CD14-positive monocyte (primary cell): ENCODE measurements at regions not wholly inside any gene's neighbourhood (a gene's known extent, or its start where the extent isn't known, plus 50 kb on each side); places are given as distances from the start of the nearest gene placed in this dataset.

Source experiments
- DNase-seq, 3 donors: peaks; one replicate each; pipeline ENCODE4 v3.0.0-alpha.2; 2011 to 2022
- H2AFZ ChIP-seq: 2 replicates; pipeline ENCODE4 v1.6.0; 2012; ENCODE audit warnings: mild to moderate bottlenecking, low read depth, low read length, inconsistent platforms; ENCODE audit not compliant: insufficient read depth, poor library complexity, severe bottlenecking
- H3K27ac ChIP-seq, 2 donors: 1 replicate in 1 of 2; 2 replicates in 1 of 2; pipeline ENCODE4 v1.5.1; 2012 to 2013; ENCODE audit warnings: low read length in 2 of 2, control low read depth in 1 of 2, inconsistent platforms in 1 of 2, low read depth in 1 of 2, mild to moderate bottlenecking in 1 of 2
- H3K27me3 ChIP-seq, 2 donors: one replicate each; pipeline versions ENCODE4 v1.6.0 to v1.6.1; 2011 to 2013; ENCODE audit warnings: low read length in 2 of 2; ENCODE audit not compliant: control insufficient read depth in 2 of 2, insufficient read depth in 2 of 2
- H3K36me3 ChIP-seq, 2 donors: replicated peaks in 1 of 2; 1 replicate in 1 of 2; 2 replicates in 1 of 2; pipeline versions ENCODE4 v1.5.1 to v1.6.1; 2012 to 2013; ENCODE audit warnings: low read length in 2 of 2, control low read depth in 1 of 2, inconsistent platforms in 1 of 2, mild to moderate bottlenecking in 1 of 2; ENCODE audit not compliant: insufficient read depth in 2 of 2, control insufficient read depth in 1 of 2
- H3K4me1 ChIP-seq, 2 donors: 1 replicate in 1 of 2; 2 replicates in 1 of 2; pipeline versions ENCODE4 v1.5.1 to v1.6.1; 2012 to 2013; ENCODE audit warnings: low read length in 2 of 2, control low read depth in 1 of 2, inconsistent platforms in 1 of 2, mild to moderate bottlenecking in 1 of 2, moderate library complexity in 1 of 2; ENCODE audit not compliant: insufficient read depth in 2 of 2, control insufficient read depth in 1 of 2
- H3K4me2 ChIP-seq: replicated peaks from 2 replicates; pipeline ENCODE3; 2012; ENCODE audit warnings: low read length, moderate library complexity, mild to moderate bottlenecking; ENCODE audit not compliant: poor library complexity, severe bottlenecking; ENCODE audit errors: extremely low read depth
- H3K4me3 ChIP-seq, 3 experiments: fragments of 200-600 bp in 1 of 3; sonication (generic) in 1 of 3; replicated peaks in 1 of 3; 1 replicate in 2 of 3; 2 replicates in 1 of 3; pipeline ENCODE4 v1.5.1; 2011 to 2013; ENCODE audit warnings: low read length in 3 of 3, mild to moderate bottlenecking in 3 of 3, control low read depth in 2 of 3, low read depth in 2 of 3, inconsistent platforms in 1 of 3, moderate library complexity in 1 of 3
- H3K79me2 ChIP-seq: 2 replicates; pipeline ENCODE4 v1.6.0; 2012; ENCODE audit warnings: mild to moderate bottlenecking, control low read depth, inconsistent platforms, low read length, moderate library complexity; ENCODE audit not compliant: insufficient read depth
- H3K9ac ChIP-seq: 2 replicates; pipeline ENCODE4 v1.6.0; 2017; ENCODE audit warnings: low read length, mild to moderate bottlenecking; ENCODE audit not compliant: insufficient read depth, poor library complexity, severe bottlenecking
- H3K9me3 ChIP-seq, 2 donors: replicated peaks in 1 of 2; 1 replicate in 1 of 2; 2 replicates in 1 of 2; pipeline versions ENCODE4 v1.5.1 to v1.6.1; 2012 to 2013; ENCODE audit warnings: low read length in 2 of 2, control low read depth in 1 of 2; ENCODE audit not compliant: control insufficient read depth in 1 of 2, insufficient read depth in 1 of 2
- H4K20me1 ChIP-seq: 2 replicates; pipeline ENCODE4 v1.6.0; 2012; ENCODE audit warnings: mild to moderate bottlenecking, low read length, control low read depth, moderate library complexity; ENCODE audit not compliant: insufficient read depth
- H3K27ac Mint-ChIP-seq, 7 donors: one replicate each; pipeline ENCODE4 v1.8.0; 2020; ENCODE audit warnings: mild to moderate bottlenecking in 7 of 7, mixed read lengths in 7 of 7, moderate library complexity in 6 of 7, inconsistent platforms in 2 of 7
- H3K27me3 Mint-ChIP-seq, 3 donors: one replicate each; pipeline ENCODE4 v1.8.0; 2021 to 2022; ENCODE audit warnings: low read depth in 3 of 3, mild to moderate bottlenecking in 3 of 3, mixed read lengths in 3 of 3, moderate library complexity in 3 of 3, inconsistent platforms in 1 of 3
- H3K36me3 Mint-ChIP-seq, 2 donors: one replicate each; pipeline ENCODE4 v1.8.0; 2020; ENCODE audit warnings: mixed read lengths in 2 of 2, inconsistent platforms in 1 of 2, mild to moderate bottlenecking in 1 of 2
- H3K4me1 Mint-ChIP-seq: one replicate; pipeline ENCODE4 v1.8.0; 2020; ENCODE audit warnings: mild to moderate bottlenecking, mixed read lengths
- H3K4me3 Mint-ChIP-seq, 2 donors: one replicate each; pipeline ENCODE4 v1.8.0; 2020; ENCODE audit warnings: mild to moderate bottlenecking in 2 of 2, mixed read lengths in 2 of 2, moderate library complexity in 1 of 2
- H3K9me3 Mint-ChIP-seq, 7 donors: one replicate each; pipeline ENCODE4 v1.8.0; 2020 to 2022; ENCODE audit warnings: mixed read lengths in 7 of 7, mild to moderate bottlenecking in 6 of 7, moderate library complexity in 6 of 7, inconsistent platforms in 2 of 7
- WGBS: methylation state at CpG from one replicate; pipeline ENCODE4 v1.1.5; 2013; ENCODE audit warnings: missing lambda C conversion rate; ENCODE audit not compliant: insufficient coverage; 5-methylcytosine and 5-hydroxymethylcytosine counted together
- intact Hi-C, 2 donors: fragments of 100-400 bp; cut with micrococcal nuclease; formaldehyde crosslinking; loops; one replicate each; pipeline versions ENCODE4 v1.15.0 to v1.15.1; 2023
- TF ChIP-seq, protein P1 (sequence below): fragments of 200-600 bp; IDR thresholded peaks from one replicate; pipeline ENCODE4 v1.8.0; 2022; ENCODE audit warnings: antibody characterized with exemption, mild to moderate bottlenecking

DNA sequence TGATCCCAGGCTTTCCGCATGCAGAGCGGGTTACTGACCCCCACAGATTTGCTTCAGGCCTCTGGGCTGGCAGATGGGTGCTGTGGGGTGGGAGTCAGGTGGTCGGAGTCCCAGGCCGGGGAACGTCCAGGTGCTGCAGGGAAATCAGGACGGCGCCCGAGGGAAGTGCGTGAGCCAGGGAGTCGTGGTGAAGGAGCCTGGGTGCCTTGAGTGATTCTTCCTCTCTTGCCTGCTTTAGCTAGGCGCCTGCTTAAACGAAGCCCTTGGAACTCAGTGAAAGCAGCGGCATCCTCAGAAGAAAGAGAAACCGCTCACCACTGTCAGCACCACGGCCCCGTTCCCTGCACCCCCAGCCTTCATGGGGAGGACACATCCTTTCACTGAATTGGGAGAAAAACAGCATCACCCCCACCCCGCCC lies 455.6 kb downstream of the BRD1 start:
- Mint-ChIP-seq H3K4me3 (no peak overlapping the region), H3K27me3 (peaks cover 8 to 14% (median 12%) of the 10 kb centered on the region in 3 donors), H3K36me3 (no peaks in the 10 kb centered on the region), H3K27ac (no peak overlapping the region), H3K4me1 (peaks cover 4% of the 10 kb centered on the region), H3K9me3 (no peaks in the 10 kb centered on the region)
- H3K4me3 ChIP-seq = no peak overlapping the region
- H3K79me2 ChIP-seq = no peaks in the 10 kb centered on the region
- H3K4me1 ChIP-seq = no peaks in the 10 kb centered on the region
- 74% methylated on average over 12 of the region's 17 CpGs for WGBS
- no peak overlapping the region for H2AFZ ChIP-seq
- H4K20me1 ChIP-seq = no peaks in the 10 kb centered on the region
- H3K4me2 ChIP-seq = no peak overlapping the region
- H3K27ac ChIP-seq = no peak overlapping the region
- H3K36me3 ChIP-seq = no peaks in the 10 kb centered on the region
- no peaks in the 10 kb centered on the region for H3K9me3 ChIP-seq
- no peak for DNase-seq
- H3K27me3 ChIP-seq = no peaks in the 10 kb centered on the region
- no peak overlapping the region for H3K9ac ChIP-seq
- TF ChIP-seq, protein P1, sequence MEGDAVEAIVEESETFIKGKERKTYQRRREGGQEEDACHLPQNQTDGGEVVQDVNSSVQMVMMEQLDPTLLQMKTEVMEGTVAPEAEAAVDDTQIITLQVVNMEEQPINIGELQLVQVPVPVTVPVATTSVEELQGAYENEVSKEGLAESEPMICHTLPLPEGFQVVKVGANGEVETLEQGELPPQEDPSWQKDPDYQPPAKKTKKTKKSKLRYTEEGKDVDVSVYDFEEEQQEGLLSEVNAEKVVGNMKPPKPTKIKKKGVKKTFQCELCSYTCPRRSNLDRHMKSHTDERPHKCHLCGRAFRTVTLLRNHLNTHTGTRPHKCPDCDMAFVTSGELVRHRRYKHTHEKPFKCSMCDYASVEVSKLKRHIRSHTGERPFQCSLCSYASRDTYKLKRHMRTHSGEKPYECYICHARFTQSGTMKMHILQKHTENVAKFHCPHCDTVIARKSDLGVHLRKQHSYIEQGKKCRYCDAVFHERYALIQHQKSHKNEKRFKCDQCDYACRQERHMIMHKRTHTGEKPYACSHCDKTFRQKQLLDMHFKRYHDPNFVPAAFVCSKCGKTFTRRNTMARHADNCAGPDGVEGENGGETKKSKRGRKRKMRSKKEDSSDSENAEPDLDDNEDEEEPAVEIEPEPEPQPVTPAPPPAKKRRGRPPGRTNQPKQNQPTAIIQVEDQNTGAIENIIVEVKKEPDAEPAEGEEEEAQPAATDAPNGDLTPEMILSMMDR = no peak
- intact Hi-C loops = no loop called here

DNA sequence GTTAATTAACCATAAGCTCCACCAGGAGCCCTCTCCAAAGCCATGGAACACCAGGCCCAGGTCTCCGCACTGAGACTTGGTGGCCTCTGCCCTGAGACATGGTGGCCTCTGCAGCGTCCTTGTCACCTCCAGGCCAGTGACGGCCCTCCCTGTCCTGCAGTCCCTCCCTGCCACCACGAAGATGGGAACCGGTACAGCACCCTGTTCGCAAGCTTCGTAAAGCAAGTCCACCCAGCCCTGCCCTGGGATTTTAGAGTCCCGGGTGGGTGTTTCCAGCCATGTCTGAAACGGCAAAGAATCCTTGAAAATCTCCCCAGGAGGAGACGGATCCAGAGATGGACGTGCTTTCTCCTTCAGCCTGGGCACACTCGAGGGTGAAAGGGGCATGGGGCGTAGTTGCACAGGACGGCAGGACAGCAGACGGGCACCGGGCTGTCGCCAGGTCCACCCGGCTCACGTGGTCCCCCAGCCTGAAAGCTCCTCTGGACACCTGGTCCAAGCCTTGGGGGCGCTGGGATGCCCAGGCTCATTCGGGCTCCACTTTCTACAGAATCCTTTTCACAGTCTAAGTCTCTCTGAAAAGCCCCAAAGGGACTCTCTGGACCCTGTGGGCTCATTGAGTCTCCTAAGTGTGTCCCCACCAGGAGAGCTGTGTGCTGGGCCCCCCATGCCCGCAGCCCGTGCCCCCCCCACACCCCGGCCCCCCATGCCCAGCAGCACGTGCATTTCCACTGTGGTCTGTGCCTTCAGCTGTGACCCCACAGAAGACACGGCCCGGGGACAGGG lies 456.2 kb downstream of the BRD1 start:
- H3K4me1 Mint-ChIP-seq = peaks cover 4% of the 10 kb centered on the region
- no peak overlapping the region for H3K4me3 ChIP-seq
- no peaks in the 10 kb centered on the region for H3K36me3 Mint-ChIP-seq
- no peaks in the 10 kb centered on the region for H3K9me3 ChIP-seq
- H3K27me3 ChIP-seq = no peaks in the 10 kb centered on the region
- no peak overlapping the region for H3K9ac ChIP-seq
- no peak overlapping the region for H3K27ac ChIP-seq
- H3K36me3 ChIP-seq = no peaks in the 10 kb centered on the region
- no peaks in the 10 kb centered on the region for H3K4me1 ChIP-seq
- no peak overlapping the region for H2AFZ ChIP-seq
- DNase-seq = no peak
- H4K20me1 ChIP-seq = no peaks in the 10 kb centered on the region
- no peak overlapping the region for H3K4me2 ChIP-seq
- no peak overlapping the region for H3K4me3 Mint-ChIP-seq
- H3K27ac Mint-ChIP-seq = no peak overlapping the region
- intact Hi-C loops = no loop called here
- no peaks in the 10 kb centered on the region for H3K79me2 ChIP-seq
- whole genome bisulfite sequencing = 84% methylated on average over 23 of the region's 27 CpGs
- peaks cover 8 to 14% (median 12%) of the 10 kb centered on the region in 3 donors for H3K27me3 Mint-ChIP-seq
- TF ChIP-seq, protein P1 = no peak
- H3K9me3 Mint-ChIP-seq = no peaks in the 10 kb centered on the region
